ENCODE measurements at regions not wholly inside any gene's neighbourhood (a gene's known extent, or its start where the extent isn't known, plus 50 kb on each side); places are given as distances from the start of the nearest gene placed in this dataset.

GRCh38 chr15:47987908-47988532 is 132.8 kb upstream of the SLC24A5 start:
- POLR2A ChIA-PET, result no interaction called here
- CTCF ChIA-PET, result interaction anchor here (1.3 to 1.6 kb wide), 2 partner anchors 9 to 792 kb away, joined by 3 to 5 read pairs; no protein-coding TSS in a partner anchor

GRCh38 chr15:47988564-47988963 is 132.2 kb upstream of the SLC24A5 start:
- CTCF ChIA-PET, result interaction anchor here (1.3 to 1.6 kb wide), 2 partner anchors 8 to 792 kb away, joined by 3 to 5 read pairs; no protein-coding TSS in a partner anchor
- POLR2A ChIA-PET, result no interaction called here

GRCh38 chr15:47990821-47991220 is 130.0 kb upstream of the SLC24A5 start:
- POLR2A ChIA-PET, result no interaction called here
- CTCF ChIA-PET, result no interaction called here

GRCh38 chr15:47991357-47991756 is 129.4 kb upstream of the SLC24A5 start:
- CTCF ChIA-PET, result no interaction called here
- POLR2A ChIA-PET, result no interaction called here

- CTCF ChIA-PET, result no interaction called here
Observed at GRCh38 chr15:47993051-47993450, 127.7 kb upstream of the SLC24A5 start.

GRCh38 chr15:47997195-47998080 is 123.4 kb upstream of the SLC24A5 start:
- ChIA-PET CTCF (interaction anchor here (1.2 kb wide), 1 partner anchor 9 kb away, joined by 3 read pairs; no protein-coding TSS in a partner anchor), POLR2A (no interaction called here)

More at GRCh38 chr15:47993051-47993450, 127.7 kb upstream of the SLC24A5 start:
- POLR2A ChIA-PET, result no interaction called here

GRCh38 chr15:47998619-47999019 is 122.2 kb upstream of the SLC24A5 start:
- CTCF ChIA-PET, result no interaction called here
- POLR2A ChIA-PET, result no interaction called here

GRCh38 chr15:48001393-48002039 is 119.3 kb upstream of the SLC24A5 start:
- ChIA-PET POLR2A (no interaction called here), CTCF (no interaction called here)

GRCh38 chr15:48002767-48003166 is 118.0 kb upstream of the SLC24A5 start:
- POLR2A ChIA-PET, result no interaction called here
- CTCF ChIA-PET, result no interaction called here

- ChIA-PET CTCF (no interaction called here), POLR2A (no interaction called here)
Observed at GRCh38 chr15:48003441-48003840, 117.3 kb upstream of the SLC24A5 start.

GRCh38 chr15:48005077-48005476 is 115.7 kb upstream of the SLC24A5 start:
- ChIA-PET POLR2A (no interaction called here), CTCF (no interaction called here)

GRCh38 chr15:48006031-48006511 is 114.7 kb upstream of the SLC24A5 start:
- ChIA-PET CTCF (no interaction called here), POLR2A (no interaction called here)

- POLR2A ChIA-PET, result no interaction called here
- CTCF ChIA-PET, result no interaction called here
Observed at GRCh38 chr15:48010316-48010715, 110.5 kb upstream of the SLC24A5 start.

GRCh38 chr15:48012191-48012590 is 108.6 kb upstream of the SLC24A5 start:
- ChIA-PET CTCF (no interaction called here), POLR2A (no interaction called here)

- ChIA-PET CTCF (no interaction called here), POLR2A (no interaction called here)
Observed at GRCh38 chr15:48016865-48017264, 103.9 kb upstream of the SLC24A5 start.

- CTCF ChIA-PET, result no interaction called here
- POLR2A ChIA-PET, result no interaction called here
Observed at GRCh38 chr15:48017747-48018146, 103.0 kb upstream of the SLC24A5 start.

GRCh38 chr15:48020166-48020565 is 100.6 kb upstream of the SLC24A5 start:
- CTCF ChIA-PET, result no interaction called here
- POLR2A ChIA-PET, result no interaction called here

GRCh38 chr15:48021336-48022086 is 99.3 kb upstream of the SLC24A5 start:
- POLR2A ChIA-PET, result no interaction called here

GRCh38 chr15:48025118-48025517 is 95.7 kb upstream of the SLC24A5 start:
- ChIA-PET CTCF (no interaction called here), POLR2A (no interaction called here)

More at GRCh38 chr15:48021336-48022086, 99.3 kb upstream of the SLC24A5 start:
- CTCF ChIA-PET, result no interaction called here

- CTCF ChIA-PET, result no interaction called here
- POLR2A ChIA-PET, result no interaction called here
Observed at GRCh38 chr15:48028712-48029111, 92.1 kb upstream of the SLC24A5 start.
